ENCODE measurements at regions not wholly inside any gene's neighbourhood (a gene's known extent, or its start where the extent isn't known, plus 50 kb on each side); places are given as distances from the start of the nearest gene placed in this dataset.

GRCh38 chr17:77498791-77499698, 358.3 kb downstream of the SEC14L1 start:
- H3K9me3 Mint-ChIP-seq, result no peaks in the 10 kb centered on the region
- no peak overlapping the region for H3K4me3 Mint-ChIP-seq
- H3K4me1 Mint-ChIP-seq, result peaks cover 5% of the 10 kb centered on the region
- H3K27ac Mint-ChIP-seq (ENCODE audit: unreplicated experiment), result no peak overlapping the region
- peaks cover 3% of the 10 kb centered on the region for H3K27me3 Mint-ChIP-seq (ENCODE audit: low read depth)
- DNase-seq (ENCODE audit: low read depth, low spot score), result no peak
- peaks cover 11% of the 10 kb centered on the region for H3K36me3 Mint-ChIP-seq (ENCODE audit: low read depth)
- no peak for TF ChIP-seq CTCF (conservative IDR thresholded peaks at IDR 0.05)

GRCh38 chr17:77499699-77500435, 359.1 kb downstream of the SEC14L1 start:
- H3K27ac Mint-ChIP-seq (ENCODE audit: unreplicated experiment), result no peak overlapping the region

GRCh38 chr17:77501101-77501566, 360.4 kb downstream of the SEC14L1 start:
- peak; percentile 60 for TF ChIP-seq CTCF (conservative IDR thresholded peaks at IDR 0.05)
- H3K36me3 Mint-ChIP-seq (ENCODE audit: low read depth), result peaks cover 11% of the 10 kb centered on the region
- H3K27me3 Mint-ChIP-seq (ENCODE audit: low read depth), result peaks cover 3% of the 10 kb centered on the region
- H3K27ac Mint-ChIP-seq (ENCODE audit: unreplicated experiment), result peak overlapping the region; percentile 27
- no peaks in the 10 kb centered on the region for H3K4me1 Mint-ChIP-seq
- peak overlapping the region; percentile 74 for H3K4me3 Mint-ChIP-seq
- no peaks in the 10 kb centered on the region for H3K9me3 Mint-ChIP-seq
- DNase-seq (ENCODE audit: low read depth, low spot score), result no peak

More at GRCh38 chr17:77499699-77500435, 359.1 kb downstream of the SEC14L1 start:
- no peak for DNase-seq (ENCODE audit: low read depth, low spot score)
- Mint-ChIP-seq H3K4me1 (peaks cover 4% of the 10 kb centered on the region), H3K9me3 (no peaks in the 10 kb centered on the region), H3K27me3 (ENCODE audit: low read depth) (peaks cover 3% of the 10 kb centered on the region), H3K36me3 (ENCODE audit: low read depth) (peaks cover 11% of the 10 kb centered on the region), H3K4me3 (no peak overlapping the region)
- no peak for TF ChIP-seq CTCF (conservative IDR thresholded peaks at IDR 0.05)

GRCh38 chr17:77501751-77502625, 361.2 kb downstream of the SEC14L1 start:
- Mint-ChIP-seq H3K9me3 (no peaks in the 10 kb centered on the region), H3K27me3 (ENCODE audit: low read depth) (peaks cover 3% of the 10 kb centered on the region), H3K4me3 (no peak overlapping the region), H3K36me3 (ENCODE audit: low read depth) (peaks cover 11% of the 10 kb centered on the region), H3K27ac (ENCODE audit: unreplicated experiment) (no peak overlapping the region), H3K4me1 (no peaks in the 10 kb centered on the region)
- no peak for DNase-seq (ENCODE audit: low read depth, low spot score)
- no peak for TF ChIP-seq CTCF (conservative IDR thresholded peaks at IDR 0.05)

Data from neural crest cell (in vitro differentiated cells).